Left renal cortex interstitium (tissue), 4 donors: ENCODE measurements at regions not wholly inside any gene's neighbourhood (a gene's known extent, or its start where the extent isn't known, plus 50 kb on each side); places are given as distances from the start of the nearest gene placed in this dataset.

Source experiments
- DNase-seq, 4 donors: peaks; one replicate each; pipeline ENCODE4 v3.0.0-alpha.2; 2013; ENCODE audit warnings: low read depth in 4 of 4, low spot score in 2 of 4, missing footprints in 1 of 4

DNA sequence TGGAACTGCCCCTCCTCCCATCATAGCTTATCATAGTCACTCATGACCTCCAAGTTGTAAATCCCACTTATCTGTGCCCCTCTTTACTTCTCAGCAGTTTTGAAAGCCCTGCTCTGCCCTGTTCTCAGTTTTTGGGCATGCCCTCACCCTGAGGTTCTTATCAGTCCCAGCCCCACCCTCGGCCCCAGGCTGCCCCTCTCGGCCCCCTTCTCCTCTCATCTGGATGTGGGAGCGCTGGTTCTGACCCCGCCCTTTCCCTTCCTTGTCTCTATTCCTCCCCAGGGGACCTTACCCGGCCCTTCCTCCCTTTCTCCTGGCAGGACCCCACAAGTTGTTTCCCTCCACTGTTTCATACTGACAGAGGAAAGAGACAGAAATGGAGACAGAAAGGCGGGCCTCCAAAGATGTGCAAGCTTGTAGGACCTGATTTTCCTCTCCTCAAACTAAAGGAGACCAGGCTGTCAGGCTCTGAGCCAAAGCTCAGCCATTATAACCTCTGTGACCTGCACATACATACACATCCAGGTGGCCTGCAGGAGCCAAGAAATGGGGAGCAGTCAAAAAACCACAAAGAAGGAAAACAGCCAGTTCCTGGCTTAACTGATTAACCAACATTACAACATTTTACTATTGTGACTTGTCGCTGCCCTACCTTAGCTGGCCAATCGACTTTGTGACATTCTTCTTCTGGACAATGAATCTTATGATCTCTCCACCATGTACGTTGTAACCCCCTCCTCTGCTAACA is 171.0 kb upstream of the HS6ST1 start:
- DNase-seq = no peak

DNA sequence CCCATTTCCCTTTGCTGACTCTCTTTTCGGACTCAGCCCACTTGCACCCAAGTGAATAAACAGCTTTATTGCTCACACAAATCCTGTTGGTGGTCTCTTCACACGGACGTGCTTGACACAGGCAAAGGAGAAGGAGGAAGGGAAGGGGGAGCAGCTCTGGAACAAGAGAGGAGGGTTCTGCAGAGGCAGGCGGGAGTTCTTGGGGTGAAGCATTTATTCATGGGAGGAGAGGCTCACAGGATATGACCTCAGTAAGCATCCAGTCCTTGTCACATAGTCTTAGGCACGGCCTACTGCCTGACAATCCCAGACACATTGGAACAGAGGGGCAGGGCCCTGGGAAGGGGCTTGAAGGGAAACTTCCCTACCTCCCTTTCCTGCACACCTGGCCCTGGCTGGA is 171.7 kb upstream of the HS6ST1 start:
- no peak for DNase-seq

DNA sequence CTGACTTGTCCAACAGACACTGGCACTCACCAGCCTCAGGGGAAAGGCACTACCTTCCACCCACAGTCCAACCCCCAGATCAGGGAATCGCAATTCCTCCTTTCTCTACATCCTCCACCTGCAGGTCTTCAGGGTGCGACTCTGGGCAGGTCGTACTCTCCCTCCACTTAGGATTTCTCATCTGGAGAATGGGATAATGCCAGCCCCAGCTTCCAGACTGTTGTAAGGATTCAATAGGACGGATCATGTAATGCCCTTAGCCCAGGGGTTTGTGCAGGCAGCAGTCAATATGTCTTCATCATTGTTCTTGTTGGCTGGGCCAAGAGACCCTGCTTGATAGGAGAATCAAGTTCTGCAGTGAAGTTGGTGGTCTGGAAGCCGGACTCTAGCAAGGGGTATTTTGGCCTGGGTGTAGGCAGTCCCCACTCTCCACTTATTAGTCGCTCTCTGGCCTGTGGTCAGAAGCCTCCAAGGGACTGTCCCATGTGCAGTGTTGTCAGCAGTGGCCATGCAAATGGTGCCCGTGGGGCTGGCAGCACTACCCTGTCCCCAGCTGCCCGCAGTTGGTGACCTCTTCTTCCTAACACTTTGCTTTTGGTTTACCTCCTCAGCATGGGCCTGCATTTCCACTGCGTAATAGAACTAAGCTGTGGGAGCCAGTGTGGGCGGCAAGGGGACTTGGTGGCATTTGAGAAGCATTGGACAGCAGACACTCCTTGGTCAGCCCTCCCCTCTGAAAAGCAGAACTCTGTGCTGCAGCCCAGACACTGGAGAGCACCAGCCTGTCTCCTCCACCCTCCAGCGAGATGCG is 172.4 kb upstream of the HS6ST1 start:
- no peak for DNase-seq

DNA sequence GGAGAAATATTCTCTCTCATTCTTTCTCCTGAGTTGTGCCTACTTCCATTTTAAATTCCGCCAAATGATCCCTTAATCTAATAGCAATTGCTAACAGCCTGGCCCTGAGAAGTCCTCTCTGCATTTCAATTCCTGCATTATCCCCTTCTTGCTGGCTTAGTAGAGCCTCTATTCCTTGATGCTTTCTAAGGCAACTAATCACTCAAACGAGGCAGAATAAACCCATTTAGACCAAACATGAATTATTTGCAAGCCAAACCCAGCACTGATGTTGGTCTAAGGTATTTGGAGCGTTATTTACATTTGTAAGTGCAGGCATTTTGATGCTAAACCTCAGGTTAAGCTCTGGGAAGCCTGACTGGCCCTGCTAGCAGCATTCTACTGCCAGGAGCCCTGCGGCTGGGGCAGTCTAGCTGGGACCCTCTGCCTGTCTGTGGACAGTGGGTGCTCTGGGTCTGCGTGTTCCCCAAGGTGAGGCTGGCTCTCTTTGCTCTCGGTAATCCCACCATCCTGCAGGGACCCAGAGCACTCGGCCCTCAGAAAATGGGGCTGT is 173.1 kb upstream of the HS6ST1 start:
- no peak for DNase-seq

DNA sequence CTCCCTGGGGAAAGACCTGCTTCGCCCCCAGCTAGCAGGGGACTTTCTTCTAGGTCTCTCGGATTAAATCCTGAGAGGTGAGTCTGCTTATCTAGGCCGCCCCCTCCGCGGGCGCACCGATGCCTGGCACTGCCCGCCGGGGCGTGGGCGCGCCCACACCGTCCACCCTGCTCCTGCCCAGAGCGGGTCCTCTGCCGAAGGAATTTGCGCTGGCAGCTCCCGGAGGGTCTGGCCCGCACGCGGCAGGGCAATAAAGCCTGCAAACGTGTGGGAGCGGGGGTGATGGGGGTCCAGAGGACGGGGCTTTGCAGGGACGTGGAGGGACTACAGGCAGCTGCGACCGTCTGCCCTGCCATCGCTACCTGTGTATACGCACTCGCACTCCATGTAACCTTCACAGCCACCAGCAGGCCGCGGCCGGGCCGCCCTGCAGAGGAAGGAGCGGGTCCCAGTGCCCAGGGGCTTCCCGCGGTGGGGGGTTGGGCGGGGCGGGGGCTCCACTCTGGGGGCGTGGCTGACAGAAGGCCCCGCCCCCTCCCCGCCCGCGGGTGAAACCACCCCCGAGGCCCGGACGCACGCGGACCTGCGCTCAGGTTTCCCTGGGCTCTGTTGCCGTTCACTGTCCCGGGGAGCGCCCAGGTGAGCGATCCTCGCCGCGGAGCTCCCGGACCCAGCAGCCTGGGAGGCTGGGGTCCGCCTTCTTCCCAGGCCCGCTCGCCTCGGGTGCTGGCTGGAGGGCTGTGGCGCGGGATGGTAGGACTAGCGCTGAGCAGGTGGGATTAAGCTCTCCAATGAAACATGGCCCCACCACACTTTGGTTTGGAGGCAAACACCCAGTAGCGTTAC is 174.5 kb upstream of the HS6ST1 start:
- no peak for DNase-seq

DNA sequence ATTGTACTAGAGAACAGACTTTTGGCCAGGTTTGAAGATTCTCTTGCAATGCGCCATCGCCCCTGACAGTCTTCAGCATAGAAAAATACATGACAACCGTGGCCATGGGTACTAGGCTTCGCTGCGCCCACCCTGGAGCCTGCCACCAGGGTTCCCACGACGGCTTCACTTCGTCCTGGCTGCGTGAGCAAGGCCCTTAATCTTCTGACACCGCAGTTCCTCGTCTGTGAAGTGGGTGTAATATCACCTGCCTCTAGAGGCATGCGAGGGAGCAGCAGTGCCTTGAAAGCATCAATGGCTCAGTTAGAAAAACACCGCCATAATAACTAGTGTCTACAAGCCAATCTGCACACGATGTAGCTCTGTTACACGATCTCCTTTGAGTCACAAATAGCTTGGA is 175.2 kb upstream of the HS6ST1 start:
- no peak for DNase-seq

DNA sequence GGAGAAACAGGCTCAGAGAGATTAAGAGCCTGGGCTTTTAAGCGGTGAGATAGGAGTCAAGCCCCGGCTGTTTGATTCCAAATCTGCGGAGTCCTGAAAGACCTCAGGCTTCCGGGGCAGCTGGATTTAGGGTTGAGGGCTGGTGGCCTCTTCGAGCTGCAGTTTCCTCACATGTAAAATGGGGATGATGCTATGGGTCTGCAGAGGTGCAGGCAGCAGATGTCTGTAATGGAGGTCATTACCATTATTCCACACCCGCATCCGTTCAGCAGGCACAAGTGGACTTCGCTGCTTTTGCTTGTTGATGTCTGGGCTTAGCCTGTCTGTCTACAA is 175.6 kb upstream of the HS6ST1 start:
- DNase-seq = no peak

DNA sequence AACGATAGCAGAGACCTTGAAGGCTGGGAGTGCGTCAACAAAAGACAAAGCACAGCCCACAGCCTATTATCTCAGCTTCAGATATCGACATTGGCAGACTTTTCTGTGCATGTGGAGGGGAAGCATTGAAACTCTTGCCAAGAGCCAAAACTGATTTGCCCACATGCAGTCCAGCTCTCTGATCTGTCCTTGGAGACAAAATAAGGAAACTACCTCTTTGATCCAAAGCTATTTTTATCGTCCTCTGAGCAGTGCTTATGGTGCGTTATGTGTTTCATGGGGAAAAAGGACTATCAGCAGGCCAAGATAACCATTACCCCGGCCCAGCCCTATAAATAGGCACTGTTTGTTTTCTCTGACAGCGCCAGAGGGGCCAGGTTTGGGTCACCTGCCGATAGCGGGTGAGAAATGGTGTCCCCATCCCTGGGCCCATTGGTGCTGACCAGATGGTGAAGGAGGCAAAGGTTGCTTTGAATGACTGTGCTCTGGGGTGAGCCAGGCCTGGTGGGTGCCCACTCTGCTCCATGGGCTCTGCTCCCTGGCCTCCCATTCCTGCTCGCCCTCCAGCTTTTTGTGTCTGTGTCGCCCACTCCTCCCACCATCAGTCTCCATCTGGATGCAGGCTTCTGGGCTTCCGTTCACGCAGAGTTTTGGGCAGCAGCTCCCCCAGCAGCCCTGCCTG is 176.1 kb upstream of the HS6ST1 start:
- DNase-seq = no peak

DNA sequence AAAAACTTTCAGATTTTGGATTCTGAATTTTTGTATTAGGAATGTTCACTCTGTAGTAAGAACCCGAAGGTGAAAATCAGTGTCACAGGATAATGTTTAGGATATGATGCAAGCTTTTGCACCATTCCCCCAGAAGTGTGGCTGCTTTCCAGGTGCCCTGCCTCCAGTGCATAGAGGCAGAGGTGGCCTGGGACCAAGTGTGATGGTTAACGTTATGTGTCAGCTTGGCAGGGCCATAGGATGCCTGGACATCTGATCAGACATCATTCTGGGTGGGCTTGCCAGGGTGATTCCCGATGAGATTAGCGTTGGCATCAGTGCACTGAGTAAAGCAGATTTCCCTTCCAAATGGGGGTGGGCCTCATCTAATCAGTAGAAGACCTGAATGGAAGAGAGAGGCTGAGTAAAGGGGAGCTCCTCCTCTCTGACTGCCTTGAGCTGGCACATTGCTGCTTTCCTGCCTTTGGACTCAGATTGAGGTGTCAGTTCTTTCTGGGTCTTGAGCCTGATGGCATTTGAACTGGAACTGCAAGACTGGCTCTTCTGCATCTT is 177.4 kb upstream of the HS6ST1 start:
- no peak for DNase-seq

DNA sequence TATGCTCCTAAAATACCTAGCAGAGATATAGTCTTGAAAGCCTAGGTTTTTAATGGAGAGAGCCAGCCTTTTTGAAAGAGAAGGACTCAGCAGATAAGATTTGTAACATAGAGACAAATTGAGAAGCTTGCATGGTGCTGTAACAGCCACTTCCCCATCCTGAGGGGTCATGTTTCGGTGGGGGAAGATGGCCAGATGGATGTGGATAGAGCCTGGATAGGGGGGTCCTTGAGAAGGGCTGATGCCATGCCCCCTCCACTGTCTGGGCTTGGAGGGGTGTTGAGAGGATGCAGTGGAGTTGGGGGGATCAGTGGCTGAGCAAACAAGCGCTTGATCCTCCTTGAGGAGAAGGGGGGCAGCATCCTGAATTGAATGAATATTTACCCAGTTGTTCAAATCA is 178.0 kb upstream of the HS6ST1 start:
- DNase-seq = no peak

DNA sequence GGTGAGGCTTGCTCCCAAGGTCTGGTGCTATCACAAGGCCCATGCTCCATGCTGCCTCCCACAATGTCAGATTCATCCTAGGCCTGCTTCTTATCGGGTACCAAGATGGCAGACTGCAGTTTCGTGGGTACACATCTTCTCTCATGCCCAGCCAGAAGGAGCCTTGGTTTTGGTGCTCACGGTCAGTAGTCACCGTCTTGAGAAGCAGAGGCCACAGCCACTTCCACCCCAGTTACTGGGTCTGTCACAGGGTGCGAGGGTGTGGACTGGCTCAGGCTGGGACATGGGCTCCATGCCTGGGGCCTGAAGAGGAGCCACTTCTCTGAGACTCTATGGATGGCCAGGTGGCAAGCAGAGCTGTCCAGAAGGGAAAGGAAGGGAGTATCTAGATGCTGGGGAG is 178.8 kb upstream of the HS6ST1 start:
- no peak for DNase-seq

DNA sequence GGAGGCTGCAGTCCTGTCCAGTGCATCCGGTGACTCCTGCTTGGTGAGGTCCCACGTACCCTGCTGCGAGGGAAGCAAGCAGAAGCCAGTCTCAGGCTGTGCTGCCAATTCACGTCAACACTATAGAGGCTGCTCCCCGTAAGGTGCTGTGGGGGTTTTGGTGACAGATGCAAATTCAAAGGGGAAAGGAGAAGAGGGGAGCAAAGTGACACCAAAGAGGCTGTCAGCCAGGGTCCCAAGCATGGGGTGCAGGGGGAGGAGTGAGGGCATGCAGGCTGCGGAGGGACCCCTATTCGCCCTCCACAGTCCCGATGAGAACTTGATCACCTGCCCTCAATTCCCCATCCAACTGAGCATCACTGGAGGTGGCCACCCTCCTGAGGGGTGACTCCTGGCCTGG is 179.4 kb upstream of the HS6ST1 start:
- DNase-seq = no peak

DNA sequence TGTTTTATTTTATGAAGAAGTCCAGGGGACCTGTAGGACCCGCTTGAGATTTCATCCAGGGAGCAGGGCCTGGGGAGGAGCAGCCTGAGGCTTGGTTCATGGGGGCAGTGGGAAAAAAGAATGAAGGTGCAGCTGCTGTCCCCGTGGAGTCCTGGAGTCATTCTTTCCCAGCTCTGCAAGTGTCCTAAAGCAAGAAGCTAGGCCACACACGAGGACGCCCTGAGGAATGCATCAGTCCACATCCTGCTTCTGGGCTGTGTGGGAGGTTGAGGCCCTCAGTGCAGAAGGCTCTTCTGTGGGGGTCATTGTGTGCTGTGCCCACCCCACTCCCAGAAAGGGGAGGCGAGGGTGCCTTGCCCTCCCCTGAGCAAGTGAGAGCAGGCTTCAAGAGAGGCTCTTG is 179.9 kb upstream of the HS6ST1 start:
- no peak for DNase-seq

DNA sequence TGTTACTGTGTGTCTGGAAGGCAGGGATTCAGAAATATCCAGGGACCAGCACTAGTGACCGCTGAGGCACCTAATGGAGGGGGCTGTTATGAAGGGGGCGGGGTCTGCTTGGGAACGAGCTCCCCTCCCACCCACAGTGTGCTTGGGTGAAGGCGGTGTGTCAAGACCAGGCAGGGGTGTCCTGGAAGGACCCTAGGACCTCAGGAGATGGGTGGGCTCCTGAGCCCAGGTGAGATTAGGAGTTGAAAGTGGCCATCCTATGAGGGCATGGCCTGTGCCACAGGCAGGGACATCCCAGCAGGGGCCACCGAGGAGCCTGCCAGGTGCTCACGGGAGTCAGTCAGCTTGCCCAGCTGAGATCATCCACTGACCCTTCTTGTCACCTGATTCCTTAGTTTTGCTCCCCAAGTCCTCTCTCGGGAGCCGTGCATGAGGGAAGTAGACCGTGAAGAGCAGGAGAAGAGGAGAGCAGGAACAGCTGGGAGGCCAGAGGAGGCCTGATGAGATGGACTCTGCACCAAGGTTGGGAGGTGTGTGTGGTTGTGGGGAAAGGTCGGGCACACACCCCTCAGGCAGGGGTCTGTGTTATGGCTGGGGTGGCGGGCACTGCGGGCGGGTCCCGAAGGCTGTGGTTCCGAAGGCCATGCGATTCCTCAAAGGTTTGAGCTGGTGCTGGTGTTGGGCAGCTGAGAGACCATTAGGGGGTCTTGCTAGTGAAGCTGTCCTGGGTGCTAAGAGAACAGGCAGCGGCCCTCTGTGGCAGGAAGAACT is 180.9 kb upstream of the HS6ST1 start:
- no peak for DNase-seq

DNA sequence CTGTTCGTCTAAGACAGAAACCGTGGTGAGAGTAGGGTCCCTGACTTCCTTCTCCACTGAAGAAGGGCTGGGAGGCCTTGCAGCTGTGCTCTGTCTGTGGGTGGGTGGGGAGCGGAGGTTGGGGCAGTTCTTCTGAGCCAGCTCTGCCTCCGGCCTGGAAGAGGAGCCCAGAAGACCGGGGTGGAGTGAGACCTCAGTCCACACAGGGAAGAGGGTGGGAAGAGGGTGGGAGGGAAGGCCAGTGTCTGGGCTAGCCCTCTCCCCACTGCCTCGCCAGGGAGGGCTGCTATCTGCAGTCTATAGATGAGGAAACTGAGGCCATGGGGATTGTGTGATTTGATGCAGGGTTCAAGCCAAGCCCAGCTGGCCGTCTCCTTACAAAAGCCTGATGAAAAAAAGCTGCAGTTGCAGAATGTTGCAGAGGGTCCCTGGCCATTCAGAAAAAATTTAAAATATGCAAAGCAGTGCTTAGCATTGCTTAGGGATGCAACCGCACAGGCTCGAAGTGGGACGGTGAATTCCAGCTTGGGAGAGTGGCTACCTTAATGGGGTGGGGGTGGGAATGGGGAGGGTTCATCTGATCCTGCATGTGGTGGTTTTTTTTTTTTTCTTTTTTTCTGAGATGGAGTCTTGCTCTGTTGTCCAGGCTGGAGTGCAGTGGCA is 181.6 kb upstream of the HS6ST1 start:
- DNase-seq = no peak

DNA sequence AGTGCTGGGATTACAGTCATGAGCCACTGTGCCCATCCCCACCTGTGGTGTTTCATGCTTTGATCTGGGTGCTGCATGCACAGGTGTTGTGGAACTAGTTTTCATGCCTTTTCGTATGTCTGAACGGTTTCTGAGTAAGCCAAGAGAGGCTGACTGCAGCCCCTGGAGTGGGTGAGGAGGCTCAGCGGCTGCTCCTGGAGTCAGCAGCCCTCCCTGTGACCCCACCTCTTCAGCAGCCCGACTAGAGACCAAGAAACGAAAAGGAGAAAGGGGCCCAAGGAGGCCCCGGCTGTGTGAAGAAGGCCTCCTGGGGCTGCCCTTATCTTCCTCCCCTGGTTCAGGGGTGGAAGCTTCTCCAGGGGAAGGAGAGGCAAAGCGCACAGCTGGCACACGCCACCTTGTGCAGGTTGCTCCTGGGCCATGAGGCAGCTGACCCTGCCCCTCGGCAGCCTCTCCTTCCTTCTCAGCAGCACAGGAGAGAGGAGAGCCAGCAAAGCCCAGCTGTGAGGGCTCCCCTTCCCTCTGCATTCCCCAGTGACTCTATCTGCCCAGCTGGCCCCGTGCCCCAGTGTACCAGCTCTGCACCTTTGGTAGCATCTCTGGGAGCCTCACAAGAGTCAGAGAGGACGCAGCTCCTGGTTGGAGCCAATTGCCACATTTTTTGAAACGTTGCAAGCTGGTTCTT is 182.5 kb upstream of the HS6ST1 start:
- DNase-seq = no peak

DNA sequence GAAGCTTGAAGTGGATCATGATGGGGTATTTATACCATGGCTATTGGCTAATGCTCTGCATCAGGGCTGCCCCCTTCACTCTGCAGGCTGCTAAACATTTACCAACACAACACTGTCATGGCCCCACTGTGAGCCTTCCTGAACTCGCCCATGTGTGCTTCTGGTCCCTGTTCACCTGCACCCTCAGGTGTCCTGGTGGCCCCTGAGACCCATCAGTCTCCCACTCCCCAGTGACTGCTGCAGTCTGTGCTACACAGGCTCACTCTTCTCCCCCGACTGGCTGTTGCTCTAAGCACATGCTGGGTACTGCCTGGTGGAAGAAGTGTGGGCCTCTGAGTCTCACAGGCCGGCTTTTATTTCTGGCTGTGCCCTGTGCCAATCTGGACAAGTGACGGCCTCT is 183.0 kb upstream of the HS6ST1 start:
- no peak for DNase-seq

DNA sequence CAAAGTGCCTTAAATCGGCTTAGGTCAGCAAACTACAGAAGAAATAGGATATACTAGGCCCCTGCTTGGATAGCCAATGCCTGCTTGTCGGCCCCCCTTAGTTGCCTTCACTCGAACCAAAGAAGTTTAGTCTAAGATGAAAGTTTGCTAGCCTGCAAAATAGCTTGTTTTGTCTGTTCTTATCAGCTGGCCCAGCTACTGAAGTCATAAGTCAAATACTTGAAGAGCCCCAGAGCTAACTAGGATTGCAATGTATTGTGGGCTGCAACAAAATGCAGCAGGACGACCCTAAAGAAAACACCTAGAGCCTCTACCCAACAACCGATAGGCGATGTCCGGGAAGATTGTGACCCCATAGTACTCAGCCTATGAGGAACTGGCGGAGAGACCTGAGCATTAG is 183.5 kb upstream of the HS6ST1 start:
- DNase-seq = no peak
